Natural killer cell (primary cell): ENCODE measurements at regions not wholly inside any gene's neighbourhood (a gene's known extent, or its start where the extent isn't known, plus 50 kb on each side); places are given as distances from the start of the nearest gene placed in this dataset.

ENCODE experiments used
- ATAC-seq, 3 donors: fragments of 150-1000 bp in 2 of 3; fragments of 200-7000 bp in 1 of 3; cut with Tn5 transposase; 1 replicate in 1 of 3; 2 replicates in 2 of 3; pipeline ENCODE4 v1.10.0; 2021; ENCODE audit warnings: mild to moderate bottlenecking in 2 of 3, moderate library complexity in 2 of 3
- DNase-seq, 2 donors: peaks; one replicate each; pipeline versions ENCODE4 v3.0.0 to v3.0.0-alpha.2; 2013 to 2021; ENCODE audit warnings: mixed read lengths in 1 of 2
- H3K27ac ChIP-seq: one replicate; pipeline ENCODE4 v1.5.1; 2013; ENCODE audit warnings: mild to moderate bottlenecking, low read length
- H3K27me3 ChIP-seq: one replicate; pipeline ENCODE4 v1.6.1; 2013; ENCODE audit warnings: low read length; ENCODE audit not compliant: control insufficient read depth, insufficient read depth
- H3K36me3 ChIP-seq: one replicate; pipeline ENCODE4 v1.6.1; 2013; ENCODE audit warnings: low read length; ENCODE audit not compliant: control insufficient read depth, insufficient read depth
- H3K4me1 ChIP-seq: one replicate; pipeline ENCODE4 v1.6.1; 2013; ENCODE audit warnings: low read length; ENCODE audit not compliant: control insufficient read depth, insufficient read depth
- H3K4me3 ChIP-seq: one replicate; pipeline ENCODE4 v1.5.1; 2013; ENCODE audit warnings: low read length
- H3K9me3 ChIP-seq: one replicate; pipeline ENCODE4 v1.6.1; 2013; ENCODE audit warnings: low read length; ENCODE audit not compliant: control insufficient read depth, insufficient read depth
- H3K27ac Mint-ChIP-seq, 2 donors: one replicate each; pipeline ENCODE4 v1.8.0; 2022; ENCODE audit warnings: mild to moderate bottlenecking in 2 of 2, mixed read lengths in 2 of 2, moderate library complexity in 1 of 2
- H3K27me3 Mint-ChIP-seq, 2 donors: one replicate each; pipeline ENCODE4 v1.8.0; 2022; ENCODE audit warnings: low read depth in 2 of 2, mixed read lengths in 2 of 2
- H3K36me3 Mint-ChIP-seq: one replicate; pipeline ENCODE4 v1.8.0; 2022; ENCODE audit warnings: mixed read lengths
- H3K4me1 Mint-ChIP-seq, 2 donors: one replicate each; pipeline ENCODE4 v1.8.0; 2022; ENCODE audit warnings: mixed read lengths in 2 of 2
- H3K4me3 Mint-ChIP-seq: one replicate; pipeline ENCODE4 v1.8.0; 2022; ENCODE audit warnings: mild to moderate bottlenecking, moderate library complexity, mixed read lengths
- H3K9me3 Mint-ChIP-seq, 2 donors: one replicate each; pipeline ENCODE4 v1.8.0; 2022; ENCODE audit warnings: mixed read lengths in 2 of 2
- CTCF ChIP-seq: fragments of 200-600 bp; IDR thresholded peaks from one replicate; pipeline ENCODE4 v1.8.0; 2022; ENCODE audit warnings: antibody characterized with exemption
- WGBS: methylation state at CpG from one replicate; pipeline ENCODE4 v1.1.7; 2013; ENCODE audit warnings: missing lambda C conversion rate; ENCODE audit not compliant: insufficient coverage; 5-methylcytosine and 5-hydroxymethylcytosine counted together
- intact Hi-C: fragments of 100-400 bp; cut with micrococcal nuclease; formaldehyde crosslinking; loops from one replicate; pipeline ENCODE4 v1.14.2; 2022

GRCh38 chr13:22063416-22064124 lies 392.7 kb downstream of the FGF9 start:
- DNase-seq (no peak), ATAC-seq (no peak)
- Histone ChIP-seq H3K27ac (peak overlapping the region; percentile 95), H3K9me3 (no peaks in the 10 kb centered on the region), H3K27me3 (no peaks in the 10 kb centered on the region), H3K4me1 (peaks cover 48% of the 10 kb centered on the region), H3K36me3 (no peaks in the 10 kb centered on the region), H3K4me3 (no peak overlapping the region)
- Mint-ChIP-seq H3K27me3 (no peaks in the 10 kb centered on the region), H3K9me3 (no peaks in the 10 kb centered on the region), H3K4me1 (peaks cover 55 to 60% of the 10 kb centered on the region in 2 donors), H3K4me3 (no peak overlapping the region), H3K27ac (peak overlapping the region; percentile 95 to 96), H3K36me3 (no peaks in the 10 kb centered on the region)
- WGBS = 89% methylated on average over 23 of the region's 23 CpGs
- TF ChIP-seq CTCF = no peak
- intact Hi-C loops = loop anchor here (2.0 kb wide), 1 partner anchor 391 kb away; no protein-coding TSS in a partner anchor

- WGBS = 75% methylated on average over 13 of the region's 13 CpGs
- no peak overlapping the region for H3K4me3 Mint-ChIP-seq
- H3K9me3 Mint-ChIP-seq = no peaks in the 10 kb centered on the region
- Histone ChIP-seq H3K27me3 (no peaks in the 10 kb centered on the region), H3K4me3 (no peak overlapping the region), H3K27ac (no peak overlapping the region), H3K4me1 (peaks cover 46% of the 10 kb centered on the region), H3K36me3 (no peaks in the 10 kb centered on the region), H3K9me3 (no peaks in the 10 kb centered on the region)
- ATAC-seq (no peak), DNase-seq (peak in 1 of 2 donors; percentile 19)
- no peak for TF ChIP-seq CTCF
- H3K4me1 Mint-ChIP-seq = peaks cover 46 to 51% of the 10 kb centered on the region in 2 donors
- intact Hi-C loops = no loop called here
- H3K27me3 Mint-ChIP-seq = no peaks in the 10 kb centered on the region
- H3K27ac Mint-ChIP-seq = no peak overlapping the region
- H3K36me3 Mint-ChIP-seq = no peaks in the 10 kb centered on the region
Observed at GRCh38 chr13:22064854-22065620, 394.2 kb downstream of the FGF9 start.

- no peak overlapping the region for H3K27ac ChIP-seq
- H3K4me1 ChIP-seq = no peaks in the 10 kb centered on the region
- no peak overlapping the region for H3K4me3 ChIP-seq
- intact Hi-C loops = no loop called here
- Mint-ChIP-seq H3K4me3 (no peak overlapping the region), H3K27ac (no peak overlapping the region), H3K9me3 (no peaks in the 10 kb centered on the region), H3K27me3 (peaks cover 0 to 17% of the 10 kb centered on the region in 2 donors), H3K36me3 (no peaks in the 10 kb centered on the region), H3K4me1 (peaks cover 0 to 6% of the 10 kb centered on the region in 2 donors)
- WGBS = 38% methylated on average over 2 of the region's 5 CpGs
- H3K36me3 ChIP-seq = no peaks in the 10 kb centered on the region
- H3K9me3 ChIP-seq = no peaks in the 10 kb centered on the region
- DNase-seq = no peak
- no peak for TF ChIP-seq CTCF
- no peaks in the 10 kb centered on the region for H3K27me3 ChIP-seq
- no peak for ATAC-seq
Observed at GRCh38 chr13:22073718-22074117, 402.8 kb downstream of the FGF9 start.
